Left lung (tissue), 4 donors: ENCODE measurements at regions not wholly inside any gene's neighbourhood (a gene's known extent, or its start where the extent isn't known, plus 50 kb on each side); places are given as distances from the start of the nearest gene placed in this dataset.

Experiments
- ATAC-seq: fragments of 200-7000 bp; cut with Tn5 transposase; one replicate; pipeline ENCODE4 v1.9.1; 2020; ENCODE audit warnings: moderate library complexity
- DNase-seq, 4 donors: peaks; one replicate each; pipeline ENCODE4 v3.0.0-alpha.2; 2013 to 2020
- H3K27ac ChIP-seq, 2 donors: fragments of 200-600 bp; sonication (generic) in 1 of 2; one replicate each; pipeline versions ENCODE4 v1.5.0 to v1.8.0; 2020 to 2021
- H3K27me3 ChIP-seq, 2 donors: fragments of 200-600 bp; sonication (generic) in 1 of 2; one replicate each; pipeline versions ENCODE4 v1.5.0 to v1.8.0; 2020 to 2021
- H3K36me3 ChIP-seq, 2 donors: fragments of 200-600 bp; sonication (generic) in 1 of 2; one replicate each; pipeline versions ENCODE4 v1.5.0 to v1.8.0; 2020 to 2021
- H3K4me1 ChIP-seq, 2 donors: fragments of 200-600 bp; one replicate each; pipeline ENCODE4 v1.8.0; 2021
- H3K4me3 ChIP-seq, 2 donors: fragments of 200-600 bp; sonication (generic) in 1 of 2; one replicate each; pipeline versions ENCODE4 v1.5.0 to v1.8.0; 2020 to 2021; ENCODE audit warnings: mild to moderate bottlenecking in 1 of 2
- H3K9me3 ChIP-seq, 2 donors: fragments of 200-600 bp; sonication (generic) in 1 of 2; one replicate each; pipeline versions ENCODE4 v1.5.0 to v1.8.0; 2020 to 2021
- CTCF ChIP-seq, 2 donors: fragments of 200-600 bp; sonication (generic) in 1 of 2; IDR thresholded peaks; one replicate each; pipeline versions ENCODE4 v1.5.0 to v1.8.0; 2021; ENCODE audit warnings: antibody characterized with exemption in 2 of 2
- intact Hi-C, 2 donors: fragments of 100-400 bp; cut with DNase I; formaldehyde crosslinking; loops; one replicate each; pipeline versions ENCODE4 v1.11.2 to v1.14.2; 2022
- donor health status: DM: no; HTN: yes; CAD: no.
- donor health status: DM: no; HTN: no; CAD: no.

GRCh38 chr3:89947337-89947954, 840.0 kb downstream of the EPHA3 start:
- H3K27me3 ChIP-seq: no peaks in the 10 kb centered on the region
- H3K9me3 ChIP-seq: peaks cover 0 to 5% of the 10 kb centered on the region in 2 donors
- no peak for TF ChIP-seq CTCF (IDR thresholded peaks at IDR 0.05)
- no peak for DNase-seq
- no peaks in the 10 kb centered on the region for H3K36me3 ChIP-seq
- no peak overlapping the region for H3K4me3 ChIP-seq
- intact Hi-C loops: no loop called here
- H3K4me1 ChIP-seq: no peaks in the 10 kb centered on the region
- no peak overlapping the region for H3K27ac ChIP-seq
- no peak for ATAC-seq

- peaks cover 0 to 5% of the 10 kb centered on the region in 2 donors for H3K9me3 ChIP-seq
- TF ChIP-seq CTCF (IDR thresholded peaks at IDR 0.05): no peak
- H3K36me3 ChIP-seq: no peaks in the 10 kb centered on the region
- intact Hi-C loops: no loop called here
- ATAC-seq (no peak), DNase-seq (no peak)
- H3K27me3 ChIP-seq: no peaks in the 10 kb centered on the region
- no peaks in the 10 kb centered on the region for H3K4me1 ChIP-seq
- H3K27ac ChIP-seq: no peak overlapping the region
- H3K4me3 ChIP-seq: no peak overlapping the region
Measured at GRCh38 chr3:89948008-89948407, 840.6 kb downstream of the EPHA3 start.

- no peak for ATAC-seq
- H3K4me3 ChIP-seq: no peak overlapping the region
- no peaks in the 10 kb centered on the region for H3K4me1 ChIP-seq
- no peaks in the 10 kb centered on the region for H3K9me3 ChIP-seq
- TF ChIP-seq CTCF (IDR thresholded peaks at IDR 0.05): no peak
- no peak for DNase-seq
- H3K36me3 ChIP-seq: no peaks in the 10 kb centered on the region
- no peak overlapping the region for H3K27ac ChIP-seq
- intact Hi-C loops: no loop called here
- no peaks in the 10 kb centered on the region for H3K27me3 ChIP-seq
Measured at GRCh38 chr3:89950772-89951171, 843.4 kb downstream of the EPHA3 start.

- intact Hi-C loops: no loop called here
- DNase-seq (no peak), ATAC-seq (no peak)
- TF ChIP-seq CTCF (IDR thresholded peaks at IDR 0.05): no peak
- Histone ChIP-seq H3K27ac (no peak overlapping the region), H3K36me3 (no peaks in the 10 kb centered on the region), H3K4me1 (no peaks in the 10 kb centered on the region), H3K27me3 (no peaks in the 10 kb centered on the region), H3K4me3 (no peak overlapping the region), H3K9me3 (peaks cover 0 to 5% of the 10 kb centered on the region in 2 donors)
Measured at GRCh38 chr3:89954137-89954536, 846.7 kb downstream of the EPHA3 start.

GRCh38 chr3:89955156-89955555, 847.7 kb downstream of the EPHA3 start:
- ATAC-seq: no peak
- no peaks in the 10 kb centered on the region for H3K36me3 ChIP-seq
- TF ChIP-seq CTCF (IDR thresholded peaks at IDR 0.05): no peak
- peaks cover 0 to 5% of the 10 kb centered on the region in 2 donors for H3K9me3 ChIP-seq
- no peak overlapping the region for H3K27ac ChIP-seq
- DNase-seq: no peak
- no peaks in the 10 kb centered on the region for H3K4me1 ChIP-seq
- H3K27me3 ChIP-seq: no peaks in the 10 kb centered on the region
- intact Hi-C loops: no loop called here
- H3K4me3 ChIP-seq: no peak overlapping the region
